ENCODE measurements at regions not wholly inside any gene's neighbourhood (a gene's known extent, or its start where the extent isn't known, plus 50 kb on each side); places are given as distances from the start of the nearest gene placed in this dataset.

- Histone ChIP-seq H3K27ac (no peak overlapping the region), H3K4me3 (ENCODE audit: low read depth, low read length) (no peak overlapping the region), H3K27me3 (replicated peaks) (no peaks in the 10 kb centered on the region), H3K36me3 (replicated peaks) (no peaks in the 10 kb centered on the region)
- TF ChIP-seq CTCF (IDR thresholded peaks at IDR 0.05; ENCODE audit: low read depth, low read length, missing control alignments): no peak
- DNase-seq: no peak
- in situ Hi-C loops (cut with HindIII; ENCODE audit: low pct_ligation_motif_present, low sequenced_read_pairs): no loop called here
Measured at GRCh38 chr9:90299968-90300367, 342.7 kb downstream of the DIRAS2 start.

DNA sequence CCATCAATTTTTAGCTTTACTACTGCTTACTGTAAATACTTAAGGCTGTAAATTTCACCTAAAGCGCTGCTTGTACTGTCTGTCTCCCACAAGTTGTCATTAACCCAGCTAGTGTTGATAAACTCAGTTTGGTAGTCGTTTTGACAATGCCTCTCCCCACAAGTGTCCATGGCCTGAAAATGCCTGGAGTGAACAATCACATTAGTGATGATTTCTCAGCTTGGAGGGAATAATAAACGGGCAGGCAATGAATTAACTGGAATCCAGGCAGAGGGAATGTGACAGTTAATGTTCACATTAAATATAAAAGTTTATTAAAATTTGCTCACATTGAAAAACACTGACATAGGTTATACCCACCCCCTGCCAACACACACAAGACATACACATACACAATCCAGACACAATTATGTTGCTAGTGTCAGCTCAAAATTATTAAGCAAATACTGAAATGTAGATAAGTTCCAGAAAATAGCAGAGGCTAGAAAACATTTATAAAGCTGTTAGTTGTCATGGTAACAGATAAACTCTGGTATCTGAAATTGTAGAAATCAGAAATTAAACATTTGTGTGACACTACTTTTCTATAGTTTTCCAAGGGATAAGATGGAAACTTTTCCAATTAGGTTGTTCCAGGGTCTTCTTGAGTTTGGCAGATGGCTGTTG lies 341.9 kb downstream of the DIRAS2 start:
- H3K36me3 ChIP-seq (replicated peaks): no peaks in the 10 kb centered on the region
- H3K27me3 ChIP-seq (replicated peaks): no peaks in the 10 kb centered on the region
- in situ Hi-C loops (cut with HindIII; ENCODE audit: low pct_ligation_motif_present, low sequenced_read_pairs): no loop called here
- H3K27ac ChIP-seq: peak overlapping the region; percentile 84
- DNase-seq: no peak
- no peak overlapping the region for H3K4me3 ChIP-seq (ENCODE audit: low read depth, low read length)
- TF ChIP-seq CTCF (IDR thresholded peaks at IDR 0.05; ENCODE audit: low read depth, low read length, missing control alignments): no peak

GRCh38 chr9:90301277-90301653 lies 341.4 kb downstream of the DIRAS2 start:
- peak; percentile 97 for DNase-seq
- Histone ChIP-seq H3K4me3 (ENCODE audit: low read depth, low read length) (no peak overlapping the region), H3K27me3 (replicated peaks) (no peaks in the 10 kb centered on the region), H3K27ac (peak overlapping the region; percentile 84), H3K36me3 (replicated peaks) (no peaks in the 10 kb centered on the region)
- in situ Hi-C loops (cut with HindIII; ENCODE audit: low pct_ligation_motif_present, low sequenced_read_pairs): no loop called here
- TF ChIP-seq CTCF (IDR thresholded peaks at IDR 0.05; ENCODE audit: low read depth, low read length, missing control alignments): peak; percentile 9

GRCh38 chr9:90303655-90304054 lies 339.0 kb downstream of the DIRAS2 start:
- H3K27me3 ChIP-seq (replicated peaks): no peaks in the 10 kb centered on the region
- in situ Hi-C loops (cut with HindIII; ENCODE audit: low pct_ligation_motif_present, low sequenced_read_pairs): no loop called here
- DNase-seq: no peak
- no peaks in the 10 kb centered on the region for H3K36me3 ChIP-seq (replicated peaks)
- H3K4me3 ChIP-seq (ENCODE audit: low read depth, low read length): no peak overlapping the region
- no peak overlapping the region for H3K27ac ChIP-seq
- no peak for TF ChIP-seq CTCF (IDR thresholded peaks at IDR 0.05; ENCODE audit: low read depth, low read length, missing control alignments)

GRCh38 chr9:90306158-90306557 lies 336.5 kb downstream of the DIRAS2 start:
- H3K27ac ChIP-seq: no peak overlapping the region
- DNase-seq: no peak
- TF ChIP-seq CTCF (IDR thresholded peaks at IDR 0.05; ENCODE audit: low read depth, low read length, missing control alignments): no peak
- no peaks in the 10 kb centered on the region for H3K36me3 ChIP-seq (replicated peaks)
- no peaks in the 10 kb centered on the region for H3K27me3 ChIP-seq (replicated peaks)
- in situ Hi-C loops (cut with HindIII; ENCODE audit: low pct_ligation_motif_present, low sequenced_read_pairs): no loop called here
- H3K4me3 ChIP-seq (ENCODE audit: low read depth, low read length): no peak overlapping the region

Measured in brain microvascular endothelial cell (primary cell).